ENCODE measurements at regions not wholly inside any gene's neighbourhood (a gene's known extent, or its start where the extent isn't known, plus 50 kb on each side); places are given as distances from the start of the nearest gene placed in this dataset.

DNA sequence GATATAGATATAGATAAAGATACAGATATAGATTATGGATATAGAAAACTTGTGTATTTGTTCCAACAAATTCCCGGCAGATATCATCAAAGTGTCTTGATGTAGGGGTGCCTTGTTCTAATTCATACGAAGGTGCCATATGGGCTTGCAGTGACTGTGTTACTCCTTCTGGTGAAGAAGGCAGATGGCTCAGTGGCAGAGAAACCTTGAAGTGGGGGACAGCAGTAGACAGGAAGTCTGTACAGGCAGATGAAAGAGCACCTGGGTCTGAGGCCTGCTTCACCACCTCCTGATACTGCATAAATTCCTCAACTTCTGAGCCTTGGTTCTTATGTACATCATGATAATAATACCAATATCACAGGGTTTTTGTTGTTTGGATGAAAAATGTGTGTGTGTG, 179.5 kb upstream of the GATB start:
- no peak for DNase-seq (ENCODE audit: low read depth in 3 of 3)

- DNase-seq (ENCODE audit: low read depth in 3 of 3): no peak
Measured at GRCh38 chr4:151939670-151940069, 178.9 kb upstream of the GATB start.

DNA sequence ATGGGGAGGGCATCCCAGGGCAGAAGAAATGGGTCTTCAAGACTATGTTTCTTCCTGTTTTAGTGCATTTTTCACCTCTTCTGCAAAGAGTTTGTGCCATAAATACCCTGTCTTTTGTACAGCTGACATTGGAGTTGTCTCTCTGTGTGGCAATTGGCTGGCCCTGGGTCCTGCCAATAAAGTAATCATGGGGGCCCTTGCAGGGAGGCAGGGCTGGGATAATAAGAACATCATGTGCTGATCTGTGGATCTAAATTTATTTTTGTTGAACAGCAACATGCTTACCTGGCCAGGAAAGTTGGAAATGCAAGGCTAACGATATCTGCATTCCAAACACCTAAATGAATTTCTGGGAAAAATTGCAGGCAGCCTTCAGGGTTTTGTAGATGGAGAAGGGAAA, 174.6 kb upstream of the GATB start:
- DNase-seq (ENCODE audit: low read depth in 3 of 3): no peak

GRCh38 chr4:151934766-151935165, 174.0 kb upstream of the GATB start:
- no peak for DNase-seq (ENCODE audit: low read depth in 3 of 3)

DNA sequence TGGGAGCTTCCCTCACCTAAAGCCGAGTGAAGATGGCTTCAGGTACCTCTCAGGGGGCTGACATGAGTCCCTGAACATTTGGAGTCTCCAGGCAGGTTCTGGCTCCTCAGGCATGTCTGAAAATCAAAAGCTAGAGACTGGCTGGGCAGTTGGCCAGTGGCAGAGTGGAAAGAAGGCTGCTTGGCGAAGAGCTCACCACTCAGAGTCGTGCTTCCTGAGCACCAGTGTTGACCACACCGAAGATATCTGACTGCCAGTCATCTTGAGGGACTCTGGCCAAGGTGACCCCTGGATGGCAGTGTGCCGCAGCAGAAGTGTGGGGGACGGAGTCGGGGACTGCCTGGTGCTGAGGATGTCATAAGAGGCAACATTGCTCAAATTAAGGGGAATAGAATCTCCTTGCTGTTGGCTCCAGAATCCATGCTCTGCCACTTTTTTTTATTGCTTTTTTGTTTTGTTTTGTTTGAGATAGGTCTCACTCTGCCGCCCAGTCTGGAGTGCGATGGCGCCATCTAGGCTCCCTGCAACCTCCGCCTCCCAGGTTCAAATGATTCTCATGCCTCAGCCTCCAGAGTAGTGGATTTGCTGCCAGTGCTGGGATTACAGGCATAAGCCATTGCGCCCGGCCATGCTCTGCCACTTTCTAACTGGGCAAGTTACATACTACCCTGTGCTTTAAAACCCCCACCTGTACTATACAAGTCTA, 172.5 kb upstream of the GATB start:
- DNase-seq (ENCODE audit: low read depth in 3 of 3): no peak

GRCh38 chr4:151931563-151931962, 170.8 kb upstream of the GATB start:
- no peak for DNase-seq (ENCODE audit: low read depth in 3 of 3)

DNA sequence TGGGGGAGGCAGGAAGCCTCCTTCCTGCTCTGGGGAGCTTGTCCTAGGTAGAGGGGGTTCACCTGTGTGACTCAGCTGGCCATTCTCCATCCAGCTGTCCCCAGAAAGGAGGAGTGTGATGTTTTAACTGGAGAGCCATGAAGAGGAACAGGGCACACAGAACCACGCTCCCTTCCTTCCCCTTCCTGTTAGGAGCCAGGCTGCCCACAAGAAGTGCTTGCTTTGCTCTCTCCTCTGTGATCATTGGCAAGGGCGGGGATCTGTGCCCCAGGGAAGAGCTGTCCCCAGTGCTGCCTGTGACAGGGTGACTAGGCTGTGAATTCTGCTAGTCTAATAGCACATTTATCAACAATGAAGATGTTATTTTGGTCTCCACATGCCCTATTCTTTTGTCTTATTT, 169.6 kb upstream of the GATB start:
- DNase-seq (ENCODE audit: low read depth in 3 of 3): no peak

- DNase-seq (ENCODE audit: low read depth in 3 of 3): no peak
Measured at GRCh38 chr4:151928112-151928511, 167.3 kb upstream of the GATB start.

- no peak for DNase-seq (ENCODE audit: low read depth in 3 of 3)
Measured at GRCh38 chr4:151922811-151923210, 162.0 kb upstream of the GATB start.

- peak in 1 of 3 experiments; percentile 10 for DNase-seq (ENCODE audit: low read depth in 3 of 3)
Measured at GRCh38 chr4:151922306-151922705, 161.5 kb upstream of the GATB start.

DNA sequence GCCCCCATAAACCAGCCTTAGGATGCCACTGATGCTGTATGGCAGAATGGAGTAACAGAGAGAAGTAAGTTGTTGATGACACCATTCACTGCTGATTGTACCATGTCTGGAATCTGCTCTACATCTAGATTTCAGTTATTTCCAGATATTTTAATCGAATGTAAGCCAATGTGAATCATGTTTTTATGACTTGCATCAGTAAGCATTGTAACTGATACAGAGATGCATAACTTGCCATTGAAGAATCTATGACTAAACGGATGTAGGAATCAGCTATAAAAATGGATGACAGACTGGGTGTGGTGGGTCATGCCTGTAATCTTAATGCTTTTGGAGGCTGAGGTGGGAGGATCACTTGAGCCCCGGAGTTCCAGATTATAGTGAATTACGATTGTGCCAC, 161.0 kb upstream of the GATB start:
- no peak for DNase-seq (ENCODE audit: low read depth in 3 of 3)

GRCh38 chr4:151921386-151921785, 160.6 kb upstream of the GATB start:
- DNase-seq (ENCODE audit: low read depth in 3 of 3): no peak

DNA sequence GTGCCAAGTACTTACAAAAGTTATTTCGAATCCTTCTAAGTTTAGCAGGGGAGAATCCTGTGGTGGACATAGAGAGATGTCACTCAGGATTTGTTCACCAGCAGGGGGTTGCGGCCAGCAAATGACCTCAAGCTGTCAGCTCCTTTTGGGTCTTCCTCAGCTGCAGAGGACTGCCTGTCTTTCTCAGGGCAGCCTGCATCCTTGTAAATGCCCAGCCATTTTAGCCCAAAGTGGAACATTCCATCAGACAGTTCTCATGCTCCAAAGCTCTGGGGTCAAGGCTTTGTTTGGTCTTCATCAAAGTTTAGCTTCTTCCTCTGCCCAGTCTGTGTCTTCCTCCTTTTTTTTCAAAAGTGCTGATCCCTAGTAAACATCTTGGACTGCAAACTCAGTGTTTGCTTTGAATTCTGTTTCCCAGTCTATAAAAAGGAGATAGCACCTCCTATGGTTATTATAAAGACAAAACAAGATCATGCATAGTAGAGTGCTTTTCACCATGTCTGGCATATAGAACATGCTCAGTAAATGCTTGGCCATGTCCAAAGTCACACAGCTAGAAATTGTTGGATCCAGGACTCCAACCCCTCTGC, 156.4 kb upstream of the GATB start:
- no peak for DNase-seq (ENCODE audit: low read depth in 3 of 3)

- no peak for DNase-seq (ENCODE audit: low read depth in 3 of 3)
Measured at GRCh38 chr4:151912632-151913031, 151.8 kb upstream of the GATB start.

DNA sequence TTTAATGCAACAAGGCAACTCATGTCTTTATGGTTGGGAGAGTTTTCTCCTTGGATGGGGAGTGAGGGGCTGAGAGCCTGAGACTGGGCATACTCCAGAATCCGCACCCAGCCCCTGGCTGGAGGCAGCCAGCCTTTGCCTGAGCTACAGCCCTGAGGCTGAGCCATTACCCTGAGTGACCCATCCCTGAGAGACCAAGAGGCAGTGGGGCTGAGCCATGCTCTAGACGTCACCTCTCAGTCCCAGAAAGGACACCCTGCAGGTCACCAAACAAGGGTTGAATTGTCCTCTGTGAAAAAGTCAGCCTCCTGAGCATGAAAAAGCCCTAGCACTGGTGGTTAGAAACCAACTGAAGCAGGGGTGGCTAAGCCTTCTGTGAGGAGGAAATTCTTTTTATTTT, 151.2 kb upstream of the GATB start:
- no peak for DNase-seq (ENCODE audit: low read depth in 3 of 3)

DNA sequence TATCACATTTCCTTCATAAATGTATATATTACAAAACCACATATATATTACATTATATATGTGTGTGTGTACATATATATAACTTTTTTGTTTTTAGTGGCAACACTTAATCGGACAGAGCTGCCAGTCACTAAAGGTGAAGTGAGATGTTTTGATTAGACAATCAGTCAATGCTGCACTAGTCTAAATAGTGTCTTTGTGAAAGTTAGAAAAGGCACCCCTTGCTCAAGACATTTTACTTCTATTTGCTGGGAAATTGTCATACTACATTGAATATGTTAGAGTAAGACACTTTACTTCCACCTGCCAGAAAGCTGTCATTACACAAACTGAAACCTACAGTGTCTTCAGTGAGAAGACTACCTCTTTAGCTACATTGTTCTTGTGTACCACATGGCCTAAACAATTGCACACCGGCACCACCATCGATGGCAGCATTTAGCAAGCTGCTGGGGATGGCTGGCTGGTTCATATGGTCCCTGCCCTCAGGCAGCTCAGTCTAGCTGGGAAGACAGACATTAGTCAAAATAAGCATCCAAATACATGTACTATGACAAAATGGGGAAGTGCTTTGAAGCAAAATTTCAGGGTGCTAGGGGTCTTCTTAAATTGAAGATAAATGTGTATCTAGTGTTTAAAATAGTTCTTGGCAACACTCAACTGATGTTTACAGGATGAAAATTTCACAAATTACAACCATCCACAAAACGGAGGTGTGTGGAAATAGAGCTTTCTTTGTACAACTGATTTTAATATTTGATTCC, 148.1 kb upstream of the GATB start:
- no peak for DNase-seq (ENCODE audit: low read depth in 3 of 3)

DNA sequence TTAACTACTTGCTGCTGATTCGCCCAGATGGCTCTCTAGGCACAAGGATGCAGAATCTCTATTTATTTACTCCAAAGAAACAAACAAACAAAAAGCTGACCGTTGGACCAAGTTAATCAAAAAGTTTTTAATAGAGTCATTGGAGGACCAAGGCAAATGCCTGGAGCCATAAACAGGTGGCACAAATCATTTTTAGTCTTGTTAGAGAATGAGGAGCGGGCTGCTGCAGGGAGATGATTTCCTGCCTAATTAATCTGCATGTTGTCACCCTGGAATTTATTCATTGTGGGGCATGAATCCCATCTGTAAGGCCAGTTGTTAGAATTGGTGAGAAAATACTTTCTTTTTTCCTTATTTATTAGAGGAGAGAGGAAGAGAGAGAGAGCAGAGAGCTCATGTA, 147.4 kb upstream of the GATB start:
- DNase-seq (ENCODE audit: low read depth in 3 of 3): no peak

DNA sequence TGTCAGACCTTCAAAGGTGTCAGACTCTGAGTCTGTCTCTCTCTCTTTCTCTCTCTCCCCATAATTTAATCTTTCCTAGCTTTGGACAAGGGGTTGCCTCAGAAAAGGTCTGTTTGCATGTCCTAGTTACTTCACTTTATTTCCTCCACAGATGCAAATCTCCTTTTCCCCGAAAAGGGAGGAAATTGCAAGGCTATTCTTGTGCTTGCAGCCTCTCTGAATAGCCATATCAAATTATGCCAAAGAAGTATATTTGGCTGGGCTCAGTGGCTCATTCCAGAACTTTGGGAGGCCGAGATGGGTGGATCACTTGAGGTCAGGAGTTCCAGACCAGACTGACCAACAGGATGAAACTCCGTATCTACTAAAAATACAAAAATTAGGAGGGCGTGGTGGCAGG, 145.6 kb upstream of the GATB start:
- no peak for DNase-seq (ENCODE audit: low read depth in 3 of 3)

DNA sequence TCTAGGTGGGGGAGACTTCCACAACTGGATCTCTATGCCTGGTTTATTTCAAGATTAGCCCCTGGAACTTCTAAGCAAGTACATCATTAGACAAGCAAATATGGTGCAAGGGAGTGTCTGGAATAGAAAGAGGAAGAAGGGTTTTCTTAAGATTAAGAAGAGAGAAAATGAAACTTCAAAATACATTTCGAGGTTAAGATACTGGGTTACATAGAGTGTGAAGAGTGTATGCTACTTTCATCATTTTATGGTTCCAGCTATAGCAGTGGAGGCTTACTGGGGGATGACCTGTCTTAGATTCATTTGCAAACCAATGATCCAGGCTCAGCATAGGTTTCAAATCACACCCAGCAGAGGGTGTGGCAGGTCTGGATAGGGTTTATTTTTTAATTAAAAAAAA, 144.4 kb upstream of the GATB start:
- no peak for DNase-seq (ENCODE audit: low read depth in 3 of 3)

- no peak for DNase-seq (ENCODE audit: low read depth in 3 of 3)
Measured at GRCh38 chr4:151901631-151902030, 140.8 kb upstream of the GATB start.

DNA sequence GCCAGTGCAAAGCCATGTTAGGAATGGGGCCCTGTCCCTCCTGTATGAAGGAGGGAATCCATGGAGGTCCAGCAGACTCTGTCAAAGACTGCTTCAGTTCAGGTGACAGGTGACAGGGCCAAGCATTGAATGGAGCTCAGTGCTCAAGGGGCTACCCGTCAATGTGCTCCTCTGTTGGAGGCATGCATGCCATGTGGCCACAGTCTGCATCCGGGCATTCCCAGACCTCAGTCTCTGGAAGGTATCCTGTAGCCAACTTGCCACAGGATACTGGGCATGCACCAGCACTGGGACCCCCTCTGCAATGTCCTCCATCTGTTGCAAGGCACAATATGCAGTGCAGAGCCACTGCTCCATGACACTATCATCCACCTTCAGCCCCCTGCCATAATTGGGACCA, 136.1 kb upstream of the GATB start:
- DNase-seq (ENCODE audit: low read depth in 3 of 3): no peak

DNA sequence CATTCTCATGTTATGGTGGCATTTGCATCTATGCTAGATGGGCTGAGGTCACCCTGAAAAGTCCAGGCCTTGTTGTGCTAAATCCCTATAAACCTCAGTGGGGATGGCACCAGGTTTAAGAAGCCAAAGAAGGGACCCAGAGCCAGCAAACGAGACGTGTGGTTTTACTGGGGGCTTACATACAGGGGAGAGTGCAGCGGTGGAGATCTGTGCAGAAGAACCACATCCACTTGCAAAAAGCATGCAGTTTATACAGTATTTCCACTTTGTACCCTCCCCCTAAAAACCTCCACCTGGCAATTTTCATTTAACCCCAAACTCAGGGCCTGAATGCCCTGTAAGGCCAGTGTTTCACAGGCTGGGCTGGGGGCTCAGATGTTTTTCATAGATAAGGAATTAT, 134.9 kb upstream of the GATB start:
- no peak for DNase-seq (ENCODE audit: low read depth in 3 of 3)

- DNase-seq (ENCODE audit: low read depth in 3 of 3): no peak
Measured at GRCh38 chr4:151894246-151894645, 133.4 kb upstream of the GATB start.
